GM18517 (cell line): ENCODE measurements at regions not wholly inside any gene's neighbourhood (a gene's known extent, or its start where the extent isn't known, plus 50 kb on each side); places are given as distances from the start of the nearest gene placed in this dataset.
"Not testable (repeated sequence)": the region's sequence is repeated elsewhere in the genome, so short reads cannot be mapped to it uniquely, and the experiment has no call there.

ENCODE experiments used
- ATAC-seq: cut with Tn5 transposase; IDR thresholded peaks from one replicate; pipeline ENCODE4 v1.9.1; 2021; ENCODE audit warnings: mild to moderate bottlenecking, moderate library complexity; ENCODE audit not compliant: unreplicated experiment

- no peak for ATAC-seq
Measured at GRCh38 chr14:29353513-29353912, 574.1 kb downstream of the PRKD1 start.

- ATAC-seq = no peak
Measured at GRCh38 chr14:29354486-29354885, 573.2 kb downstream of the PRKD1 start.

DNA sequence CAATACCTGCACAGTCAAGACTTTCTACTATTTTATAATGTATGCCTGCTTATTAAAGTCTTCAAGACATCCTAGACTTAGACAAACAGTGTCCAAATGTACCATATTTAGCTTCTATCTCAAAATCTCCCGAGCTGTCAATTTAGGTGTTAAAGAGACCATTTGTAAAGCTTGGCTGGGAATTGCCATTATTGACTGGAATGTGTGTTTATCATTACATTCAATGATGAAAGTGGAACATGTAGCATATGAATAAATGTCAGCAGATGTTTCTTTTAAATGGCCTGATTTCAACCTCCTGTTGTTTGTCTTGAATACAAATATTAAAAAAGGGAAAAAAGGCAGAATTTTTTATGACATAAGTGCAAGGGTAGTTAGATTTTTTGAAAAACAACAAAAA is 572.3 kb downstream of the PRKD1 start:
- ATAC-seq = no peak

GRCh38 chr14:29355846-29356245 is 571.8 kb downstream of the PRKD1 start:
- ATAC-seq = no peak

DNA sequence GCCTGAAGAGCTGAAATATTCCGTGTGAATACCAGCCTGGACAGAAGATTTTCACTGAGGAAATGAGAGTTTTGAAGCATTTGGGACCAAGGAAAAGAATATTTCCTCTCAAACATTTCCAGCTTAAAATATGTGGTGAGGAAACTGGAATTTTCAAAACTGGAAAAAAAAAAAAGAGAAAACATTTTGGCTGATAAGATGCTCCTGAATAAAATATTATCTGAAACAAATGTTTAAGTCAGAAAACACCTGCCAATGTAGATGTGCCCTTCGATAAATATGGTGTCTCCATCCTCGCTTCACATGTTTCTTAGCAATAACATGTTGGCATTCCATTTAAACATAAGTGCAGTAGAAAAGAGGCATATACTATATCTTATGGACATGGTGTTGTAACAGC is 567.0 kb downstream of the PRKD1 start:
- no peak for ATAC-seq

GRCh38 chr14:29370024-29370423 is 557.6 kb downstream of the PRKD1 start:
- ATAC-seq = no peak

DNA sequence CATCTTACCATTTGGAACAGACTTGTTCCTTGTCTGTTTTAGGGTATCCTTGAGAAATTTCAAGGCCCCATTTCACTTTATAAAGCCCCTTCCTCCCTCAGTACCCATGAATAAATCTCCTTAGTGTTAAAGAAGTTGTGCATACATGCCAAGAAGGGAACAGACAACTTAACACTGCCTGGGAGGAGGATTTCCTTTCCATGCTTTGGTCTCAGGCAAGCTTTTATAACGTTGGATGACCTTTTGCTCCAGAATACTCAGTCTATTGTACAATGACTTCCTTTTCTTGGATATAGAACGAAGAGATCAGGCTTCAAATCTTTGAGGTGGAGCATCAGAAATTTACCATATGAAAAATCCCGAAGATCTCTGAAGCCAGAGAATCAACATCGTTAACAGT is 551.4 kb downstream of the PRKD1 start:
- ATAC-seq = no peak

- ATAC-seq = no peak
Measured at GRCh38 chr14:29380826-29381225, 546.8 kb downstream of the PRKD1 start.

DNA sequence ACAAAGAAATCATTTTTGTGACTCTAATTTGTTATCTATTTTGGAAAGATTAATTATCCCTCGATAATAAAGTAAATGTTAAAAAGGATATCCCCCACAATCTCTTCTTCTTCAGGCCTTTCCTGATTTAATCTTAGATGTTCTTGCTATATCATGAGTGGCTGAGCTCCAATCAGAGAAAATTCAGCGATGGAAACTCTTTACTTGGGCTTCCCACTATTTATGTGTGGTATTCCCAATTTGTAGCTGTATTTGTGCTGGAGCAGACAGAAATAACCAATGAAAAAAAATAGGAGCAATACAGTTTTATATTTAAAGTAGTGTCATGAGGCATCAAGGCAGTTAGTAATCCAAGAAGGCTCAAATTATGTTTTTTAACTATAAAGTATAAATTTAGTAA is 539.1 kb downstream of the PRKD1 start:
- ATAC-seq = no peak

DNA sequence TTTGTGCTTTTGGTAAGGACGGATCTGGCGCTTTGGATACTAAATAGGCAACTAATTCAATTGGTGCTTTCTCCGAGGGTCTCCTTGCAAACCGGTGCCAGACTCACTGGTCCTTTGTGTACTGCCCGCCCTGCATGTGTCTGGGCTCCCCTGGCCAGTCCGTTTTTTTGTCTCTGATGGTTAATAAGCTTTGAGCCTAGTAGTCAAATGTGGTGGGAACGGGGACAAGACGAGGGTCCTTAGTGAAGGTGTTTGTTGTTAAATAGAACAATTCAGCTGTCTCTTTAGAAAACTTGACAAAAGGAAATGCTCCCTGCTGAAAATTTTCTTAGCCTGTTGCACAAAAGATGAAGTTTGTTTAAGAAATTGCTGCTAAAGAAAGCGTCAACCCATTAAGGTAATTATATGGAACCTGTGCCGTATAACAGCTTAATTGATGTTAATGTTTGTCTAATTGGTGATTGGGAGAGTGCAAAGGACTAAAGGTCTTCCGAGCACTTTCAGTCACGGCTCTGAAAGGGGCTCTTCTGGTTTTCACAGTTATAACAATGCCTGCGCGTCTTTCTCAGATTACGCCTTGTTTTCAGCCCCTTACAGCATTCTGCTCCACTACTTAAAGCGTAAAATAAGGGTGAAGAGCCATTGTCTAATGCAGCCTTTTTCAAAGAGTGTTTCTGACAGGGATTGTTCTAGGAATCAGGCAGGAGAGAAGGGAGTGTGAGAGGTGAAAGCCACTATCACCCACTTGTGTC is 537.4 kb downstream of the PRKD1 start:
- no peak for ATAC-seq

DNA sequence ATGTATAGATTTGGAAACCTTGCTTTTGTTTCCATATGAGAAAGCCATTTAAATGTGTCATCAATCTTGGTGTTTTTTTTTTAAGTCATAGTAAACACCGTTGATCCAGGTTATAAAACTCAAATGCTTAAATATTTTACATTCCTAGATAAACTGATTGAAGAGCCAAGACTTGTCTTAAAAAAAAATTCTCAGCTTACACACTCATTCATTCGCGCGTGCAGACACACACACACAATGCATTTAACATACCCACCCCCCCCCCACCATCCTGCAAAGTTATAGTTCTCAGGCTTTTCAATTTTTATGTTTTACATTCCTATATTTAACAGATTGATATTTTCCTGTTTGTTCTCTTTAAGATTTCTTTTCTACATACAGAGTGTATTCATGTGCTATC is 536.4 kb downstream of the PRKD1 start:
- no peak for ATAC-seq

GRCh38 chr14:29391801-29392200 is 535.8 kb downstream of the PRKD1 start:
- no peak for ATAC-seq

GRCh38 chr14:29392287-29392686 is 535.4 kb downstream of the PRKD1 start:
- ATAC-seq = no peak

DNA sequence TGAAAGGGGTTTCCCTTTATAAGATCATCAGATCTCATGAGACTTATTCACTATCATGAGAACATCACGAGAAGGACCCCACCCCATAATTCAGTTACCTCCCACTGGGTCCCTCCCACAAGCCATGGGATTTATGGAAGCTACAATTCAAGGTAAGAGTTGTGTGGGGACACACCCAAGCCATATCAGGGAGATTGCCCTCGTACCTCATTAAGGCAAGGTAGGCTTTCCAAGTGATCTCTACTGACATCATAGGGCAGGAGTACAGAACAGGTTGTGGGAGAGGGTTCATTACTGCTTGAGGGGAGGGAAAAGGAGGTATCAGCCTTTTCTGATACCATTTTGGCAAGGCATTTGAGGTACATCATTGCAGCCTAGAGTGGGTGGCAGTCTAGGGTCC is 524.6 kb downstream of the PRKD1 start:
- ATAC-seq = no peak

GRCh38 chr14:29410581-29410980 is 517.1 kb downstream of the PRKD1 start:
- ATAC-seq = no peak

DNA sequence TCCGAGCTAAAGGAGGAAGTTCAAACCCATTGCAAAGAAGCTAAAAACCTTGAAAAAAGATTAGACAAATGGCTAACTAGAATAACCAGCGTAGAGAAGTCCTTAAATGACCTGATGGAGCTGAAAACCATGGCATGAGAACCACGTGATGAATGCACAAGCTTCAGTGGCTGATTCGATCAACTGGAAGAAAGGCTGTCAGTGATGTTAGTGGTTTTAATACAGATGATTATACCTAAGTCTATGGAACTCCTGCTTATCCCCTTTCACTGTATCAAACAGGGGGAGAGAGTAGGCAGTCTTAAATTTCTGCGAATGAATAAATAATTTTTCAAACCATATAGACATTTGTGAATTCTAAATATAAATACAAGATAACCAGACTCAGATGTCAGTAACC is 512.7 kb downstream of the PRKD1 start:
- ATAC-seq = not testable (repeated sequence)

GRCh38 chr14:29419736-29420135 is 507.9 kb downstream of the PRKD1 start:
- ATAC-seq = no peak

DNA sequence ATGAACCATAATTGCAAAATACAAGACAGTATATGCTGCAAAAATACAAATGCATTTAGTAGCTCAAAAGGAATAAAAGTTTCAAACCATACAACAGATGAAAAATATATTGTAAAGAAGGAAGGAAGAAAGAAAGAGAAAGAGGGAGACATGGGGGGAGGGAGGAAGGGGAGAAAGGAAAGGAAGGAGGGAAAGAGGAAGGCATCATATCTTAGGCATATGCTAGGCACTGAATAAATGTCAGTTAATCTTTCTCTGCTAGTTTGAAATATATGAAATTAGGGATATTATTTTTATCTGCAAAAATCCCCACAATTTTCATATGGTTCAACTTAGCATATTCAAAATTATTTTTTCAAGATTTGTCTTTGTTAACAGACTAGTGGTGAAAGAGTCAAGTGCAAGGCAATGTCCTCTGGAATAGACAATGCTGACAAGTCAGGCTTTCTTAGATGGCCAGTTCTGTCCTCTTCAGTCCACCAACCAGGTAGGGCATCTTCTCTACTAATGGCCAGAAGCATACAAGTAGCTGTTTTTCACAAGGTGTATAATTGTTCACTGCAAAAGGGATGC is 506.4 kb downstream of the PRKD1 start:
- no peak for ATAC-seq

DNA sequence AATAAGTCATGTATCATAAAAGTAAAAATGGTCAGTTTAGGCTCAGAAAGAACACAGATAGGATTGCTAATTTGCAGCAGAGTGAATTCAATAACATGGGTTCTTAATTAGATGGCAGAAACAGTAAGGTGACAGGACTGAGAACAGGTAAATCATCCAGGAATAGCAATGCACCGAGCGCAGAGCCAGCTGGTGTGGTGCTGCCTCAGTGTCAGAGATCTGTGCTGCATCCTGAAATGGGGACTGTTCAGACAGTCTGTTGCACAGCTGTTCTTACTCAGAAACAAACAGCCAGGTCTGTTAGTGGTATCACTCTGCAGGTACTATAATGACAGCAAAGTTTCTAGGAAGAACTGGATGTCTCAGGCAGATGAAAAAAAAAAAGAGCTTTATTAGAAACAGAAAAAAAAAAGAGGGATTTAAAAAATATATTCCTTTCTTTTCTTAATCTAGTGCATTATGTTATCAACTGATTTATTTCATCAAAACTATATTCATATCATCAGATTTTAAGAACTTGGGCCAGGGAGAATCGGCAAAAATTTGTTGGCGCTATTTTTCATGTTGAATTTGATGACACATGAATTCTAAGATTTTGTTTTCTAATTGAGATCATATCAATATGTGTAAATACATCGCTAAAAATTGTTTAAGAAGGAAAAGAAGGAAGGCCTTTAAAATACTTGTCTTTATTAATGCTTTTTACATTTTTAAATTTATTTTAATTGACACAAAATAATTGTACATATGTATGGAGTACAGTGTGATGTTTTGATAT is 501.8 kb downstream of the PRKD1 start:
- ATAC-seq = no peak

DNA sequence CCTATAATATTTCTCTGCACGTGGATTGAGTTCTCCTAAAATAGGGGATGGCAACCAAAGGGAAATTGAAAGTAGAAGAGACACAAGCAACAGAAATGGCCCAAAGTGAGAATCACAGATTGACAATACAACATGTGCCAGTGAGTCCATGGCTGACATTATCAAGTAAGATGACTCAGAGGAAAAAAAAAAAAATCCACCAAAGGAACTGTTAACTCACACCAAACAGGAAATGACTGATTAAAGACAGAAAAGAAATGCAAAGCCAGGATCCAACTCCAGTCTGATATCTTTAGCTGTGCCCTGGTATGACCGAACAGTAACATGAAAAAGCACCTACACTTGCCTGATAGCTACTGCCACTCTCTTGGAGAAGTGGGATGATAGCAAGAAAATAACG is 485.0 kb downstream of the PRKD1 start:
- ATAC-seq = no peak

- no peak for ATAC-seq
Measured at GRCh38 chr14:29444216-29444615, 483.4 kb downstream of the PRKD1 start.

- ATAC-seq = no peak
Measured at GRCh38 chr14:29444805-29445204, 482.8 kb downstream of the PRKD1 start.
